Stimulated activated CD4-positive, alpha-beta T cell treated with anti-CD3 and anti-CD28 coated beads, TNF-alpha, amount 100 ng/mL, for 4 hours (primary cell): ENCODE measurements at regions not wholly inside any gene's neighbourhood (a gene's known extent, or its start where the extent isn't known, plus 50 kb on each side); places are given as distances from the start of the nearest gene placed in this dataset.

Experiments
- DNase-seq, 3 experiments: peaks; one replicate each; pipeline ENCODE4 v3.0.0-alpha.2; 2020; ENCODE audit warnings: low read depth in 3 of 3

DNA sequence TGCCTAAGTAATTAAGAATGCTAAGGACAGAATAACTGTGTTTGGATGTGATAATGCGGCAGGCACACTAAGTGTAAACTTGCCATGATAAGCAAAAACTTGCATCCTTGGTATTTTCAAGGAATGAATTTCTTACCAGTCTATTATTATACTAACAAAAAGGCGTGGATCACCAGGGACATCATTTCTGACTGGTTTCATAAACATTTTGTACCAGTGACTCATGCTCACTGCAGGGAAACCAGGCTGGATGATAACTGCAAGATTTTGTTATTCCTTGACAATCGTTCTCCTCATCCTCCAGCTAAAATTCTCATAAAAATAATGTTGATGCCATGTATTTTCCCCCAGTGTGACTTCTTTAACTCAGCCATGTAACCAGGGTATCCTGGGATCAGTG, 289.5 kb downstream of the CDCA7 start:
- DNase-seq = no peak

- no peak for DNase-seq
These were observed 293.1 kb downstream of the CDCA7 start for GRCh38 chr2:173647681-173648311.

GRCh38 chr2:173648816-173649215, 294.1 kb downstream of the CDCA7 start:
- DNase-seq = no peak

DNA sequence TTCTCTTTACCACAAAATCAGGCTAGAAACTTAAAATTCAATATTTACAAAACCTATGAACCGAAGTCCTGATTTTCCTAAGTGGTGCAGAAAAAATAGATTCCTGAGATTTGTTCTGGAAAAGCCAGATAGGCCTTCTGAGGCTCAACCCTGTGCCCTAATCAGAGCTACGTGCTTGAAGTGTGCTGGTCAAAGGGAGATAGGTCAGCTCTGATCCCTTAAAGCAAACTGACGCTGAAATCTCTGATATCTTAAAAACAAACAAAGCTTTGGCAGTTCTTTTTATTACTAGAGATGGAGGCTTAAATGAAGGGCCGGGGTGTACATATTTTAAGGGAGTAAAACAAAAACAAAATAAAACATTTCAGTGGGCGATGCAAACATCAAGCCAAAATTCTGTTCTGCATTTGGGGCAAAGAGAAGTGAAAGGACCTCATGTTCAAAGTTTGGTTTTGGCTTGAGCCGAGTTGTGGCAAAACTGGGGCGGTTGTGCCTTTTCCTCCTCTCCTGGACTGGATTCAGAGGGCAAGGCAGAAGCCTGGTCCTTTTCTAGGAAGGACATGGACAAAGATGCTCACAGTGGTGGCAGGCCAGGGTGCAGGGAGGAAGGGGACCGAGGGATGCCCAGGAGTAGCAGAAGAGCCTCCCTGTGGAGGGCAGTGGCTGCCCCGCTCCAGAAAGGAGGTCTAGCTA, 295.0 kb downstream of the CDCA7 start:
- no peak for DNase-seq

GRCh38 chr2:173651891-173652290, 297.2 kb downstream of the CDCA7 start:
- DNase-seq = no peak

DNA sequence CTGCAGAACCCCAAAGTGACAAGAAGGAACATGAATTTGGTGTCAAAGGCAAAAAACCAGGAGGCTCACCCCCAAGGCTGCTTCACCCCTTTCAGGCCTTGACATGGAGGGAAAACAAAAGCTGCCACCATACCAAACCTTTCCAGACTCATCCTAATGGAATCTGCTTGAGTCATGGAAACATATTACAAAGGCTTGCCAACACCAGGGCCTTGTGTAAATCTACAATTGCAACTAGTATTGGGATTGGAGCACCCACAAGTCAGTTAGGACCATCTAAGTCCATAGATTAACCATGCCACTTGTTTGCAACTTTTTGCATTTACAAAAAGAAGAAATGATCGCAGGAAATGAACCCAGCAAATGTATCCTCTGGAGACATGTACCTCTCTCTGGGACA, 297.6 kb downstream of the CDCA7 start:
- no peak for DNase-seq

DNA sequence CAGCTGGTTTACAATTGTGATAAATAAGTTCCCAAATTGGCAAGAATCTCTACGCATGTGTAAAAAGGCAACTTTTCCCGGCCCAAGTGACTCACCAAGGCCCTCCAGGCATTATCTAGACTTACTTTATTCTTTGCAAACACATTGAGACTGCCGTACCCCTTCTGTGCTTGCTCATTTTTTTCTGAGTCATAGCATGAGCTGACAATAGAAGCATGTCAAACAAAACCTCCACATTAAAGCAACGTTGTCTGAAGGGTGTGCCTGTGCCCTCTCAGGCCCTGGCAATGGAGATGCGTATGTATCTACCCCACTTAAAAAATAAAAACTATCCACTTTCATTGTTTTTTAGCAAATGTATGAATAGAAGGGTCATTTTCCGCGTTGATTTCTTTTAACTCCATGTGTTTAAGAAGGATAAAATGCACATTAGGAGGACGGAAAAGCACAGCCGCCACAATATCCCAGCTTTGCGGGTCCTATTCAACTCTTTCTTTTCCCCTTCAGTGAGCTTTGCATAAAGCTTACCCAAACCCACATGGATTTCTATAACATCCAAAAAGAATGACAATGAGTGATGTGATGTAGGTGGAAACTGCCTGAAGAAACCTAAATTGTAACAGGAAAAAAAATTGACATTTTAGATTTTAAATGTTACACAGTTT, 298.2 kb downstream of the CDCA7 start:
- DNase-seq = no peak

DNA sequence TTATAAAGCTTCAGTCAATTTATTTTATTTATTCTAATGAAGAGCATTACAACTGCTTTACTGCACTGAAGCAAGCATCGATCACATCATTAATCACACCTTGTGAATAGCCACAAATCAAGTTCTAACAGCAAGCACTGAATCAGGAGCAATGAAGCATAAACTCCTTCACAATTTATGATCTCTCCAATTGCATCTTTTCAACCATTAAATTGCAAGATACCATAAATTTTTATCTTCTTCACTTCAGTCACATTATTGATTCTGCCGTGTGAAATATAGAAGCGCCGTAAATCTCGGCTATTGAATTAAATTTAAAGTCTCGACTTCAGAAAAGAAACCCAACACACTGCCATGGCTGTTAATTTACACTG, 298.7 kb downstream of the CDCA7 start:
- no peak for DNase-seq

- no peak for DNase-seq
These were observed 299.7 kb downstream of the CDCA7 start for GRCh38 chr2:173654161-173654895.

GRCh38 chr2:173654896-173655265, 300.2 kb downstream of the CDCA7 start:
- DNase-seq = no peak

- no peak for DNase-seq
These were observed 301.4 kb downstream of the CDCA7 start for GRCh38 chr2:173656086-173656485.

DNA sequence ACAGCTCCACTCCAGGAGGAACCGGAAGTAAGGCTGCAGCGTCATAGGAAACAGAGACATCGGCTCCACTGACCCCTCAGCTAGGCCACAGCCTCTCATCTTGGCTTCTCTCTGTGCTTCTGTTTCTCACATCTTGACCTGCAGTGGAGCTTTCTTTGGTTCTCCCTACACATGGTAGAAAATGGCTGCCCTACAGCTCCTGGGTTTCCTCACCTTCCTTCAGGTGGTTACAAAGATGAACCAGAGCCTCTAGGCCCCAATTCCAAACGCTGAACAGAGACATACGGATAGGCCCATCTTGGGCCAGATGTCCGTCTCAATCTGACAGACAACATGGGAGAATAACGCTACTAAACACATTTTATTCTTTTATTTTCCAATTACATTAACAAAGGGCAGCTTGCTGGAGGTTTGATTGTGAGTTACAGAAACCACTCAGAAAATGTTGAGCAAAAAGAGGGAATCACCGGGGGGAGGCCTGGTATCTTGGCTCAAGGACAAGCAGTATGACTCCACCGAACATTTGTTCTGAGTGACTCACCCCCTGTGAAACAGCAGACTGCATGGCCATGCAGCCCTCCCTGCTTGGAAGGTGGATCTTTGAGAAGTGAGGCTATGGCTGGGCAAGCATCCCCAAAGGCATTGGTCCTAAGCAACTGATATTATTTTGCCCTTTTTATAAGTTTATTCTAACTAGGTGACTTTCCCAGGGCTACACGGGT, 303.5 kb downstream of the CDCA7 start:
- no peak for DNase-seq

GRCh38 chr2:173658946-173659371, 304.3 kb downstream of the CDCA7 start:
- DNase-seq = no peak

GRCh38 chr2:173659509-173659908, 304.8 kb downstream of the CDCA7 start:
- DNase-seq = no peak

GRCh38 chr2:173661586-173661985, 303.6 kb downstream of the SP3 start:
- no peak for DNase-seq

DNA sequence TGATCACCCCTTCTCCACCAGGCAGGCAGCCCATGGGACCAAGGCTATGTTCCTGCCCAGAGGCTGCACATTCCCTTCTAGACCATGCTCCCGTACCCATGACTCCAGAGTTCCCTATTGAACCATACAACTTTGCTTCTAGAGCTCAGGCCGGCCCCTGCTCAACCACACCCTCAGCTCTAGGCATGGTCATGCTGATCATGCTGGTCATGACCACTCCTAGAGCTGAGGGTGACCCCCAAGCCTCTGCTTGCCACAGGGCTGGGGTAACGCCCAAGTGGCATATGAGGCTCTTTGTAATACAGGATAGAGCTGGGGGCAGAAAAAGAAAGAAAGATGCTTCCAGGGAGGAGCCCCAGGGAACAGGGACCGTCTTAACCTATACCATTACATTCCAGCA, 301.8 kb downstream of the SP3 start:
- no peak for DNase-seq

DNA sequence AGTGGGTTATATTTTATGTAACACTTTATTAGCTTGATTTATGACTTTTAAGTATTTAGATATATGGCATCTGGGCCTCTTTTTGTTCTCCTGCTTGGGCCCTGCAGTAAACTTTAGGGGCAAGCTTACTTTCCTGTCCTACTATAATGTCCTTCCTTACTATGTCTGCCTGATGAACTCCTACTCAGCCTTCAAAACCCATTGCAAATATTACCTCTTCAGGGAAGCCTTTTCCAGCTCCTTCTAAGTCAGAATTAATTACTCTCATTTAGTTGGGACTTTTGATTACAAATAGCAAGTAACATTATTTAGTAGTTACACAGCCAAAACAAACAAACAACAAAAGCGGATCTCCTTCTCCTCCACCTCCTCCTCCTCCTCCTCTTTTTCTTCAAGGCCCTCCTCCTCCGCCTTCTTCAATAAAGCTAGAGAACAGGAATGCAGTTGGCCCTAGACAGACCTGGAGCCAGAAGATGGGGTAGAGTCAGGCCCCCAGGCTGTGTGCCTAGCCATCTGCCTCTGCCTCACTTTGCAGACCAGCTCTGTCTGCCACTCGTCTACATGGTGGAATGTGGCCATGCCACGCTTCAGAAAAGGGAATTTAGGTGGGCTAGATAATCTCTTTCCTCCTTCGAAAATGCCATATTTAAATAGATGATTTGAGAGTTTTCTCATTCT, 301.2 kb downstream of the SP3 start:
- DNase-seq = no peak

GRCh38 chr2:173664513-173664910, 300.7 kb downstream of the SP3 start:
- DNase-seq = no peak

GRCh38 chr2:173666171-173666888, 298.8 kb downstream of the SP3 start:
- no peak for DNase-seq

DNA sequence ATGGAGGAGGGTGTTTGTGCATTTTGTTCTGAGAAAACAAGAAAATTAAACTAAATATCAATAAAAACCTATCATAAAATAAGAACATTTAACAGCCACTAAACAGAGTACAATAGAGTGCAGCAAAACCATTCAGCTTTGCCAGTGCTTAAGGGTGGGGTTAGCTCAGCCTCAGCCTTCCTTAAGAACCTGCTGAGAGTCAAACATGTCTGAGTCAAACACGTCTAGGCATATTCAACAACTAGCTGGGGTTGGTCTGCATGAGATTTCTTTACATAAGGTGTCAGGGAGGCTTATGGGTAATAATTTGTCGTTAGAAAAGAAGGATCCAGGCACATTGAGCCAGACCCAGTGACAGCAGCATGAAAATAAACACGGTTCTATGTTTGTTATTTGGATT, 298.2 kb downstream of the SP3 start:
- no peak for DNase-seq

DNA sequence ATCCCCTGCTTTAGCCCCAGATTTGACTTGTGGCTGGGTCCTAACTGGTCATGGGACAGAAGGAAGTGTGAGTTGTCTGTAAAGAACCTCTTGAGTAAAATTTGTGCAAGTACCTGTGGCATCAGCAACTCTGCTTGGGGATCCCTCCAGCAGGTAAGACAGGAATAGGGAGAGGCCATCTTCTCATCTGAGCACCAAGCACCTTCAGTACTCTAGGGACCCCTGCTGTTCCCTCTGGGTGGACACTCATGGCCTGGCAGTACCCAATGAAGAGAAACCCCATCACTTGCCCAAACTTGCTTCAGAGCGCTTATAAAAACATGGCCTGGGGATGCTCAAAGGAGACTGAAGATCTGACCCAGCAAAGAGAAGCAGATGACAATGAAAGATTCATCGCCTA, 297.8 kb downstream of the SP3 start:
- no peak for DNase-seq
